HCT116 (cell line): ENCODE measurements at regions not wholly inside any gene's neighbourhood (a gene's known extent, or its start where the extent isn't known, plus 50 kb on each side); places are given as distances from the start of the nearest gene placed in this dataset.

Source experiments
- ATAC-seq: fragments of 200-7000 bp; cut with Tn5 transposase; 2 replicates; pipeline ENCODE4 v1.9.1; 2020; ENCODE audit warnings: mild to moderate bottlenecking, moderate library complexity
- BruUV-seq: library from RNA; stranded (reverse); fragments of 400-500 nt; replicated peaks from 2 replicates; lab custom pipeline; 2021; lab: Mats Ljungman, UMichigan
- CTCF ChIA-PET: fragments of 300-600 bp; sonication (Branson Sonifier 250); formaldehyde crosslinking; loops from one replicate; lab custom pipeline; 2021; ENCODE audit warnings: antibody characterized with exemption; lab: Charles Lee
- POLR2A ChIA-PET: fragments of 300-600, 350-600 bp; sonication (Branson Sonifier 250); formaldehyde crosslinking; loops from one replicate; lab custom pipeline; 2021; ENCODE audit warnings: antibody characterized with exemption; lab: Charles Lee
- RAD21 ChIA-PET, 2 experiments: fragments of 300-600 bp; sonication (Branson Sonifier 250); formaldehyde crosslinking; loops; one replicate each; lab custom pipeline; 2023; ENCODE audit warnings: low total read pairs in 2 of 2; ENCODE audit not compliant: uncharacterized antibody in 2 of 2, unreplicated experiment in 2 of 2, low non-redundant PET in 1 of 2; lab: Charles Lee
- DNase-seq: peaks from one replicate; pipeline ENCODE4 v3.0.0-alpha.2; 2010; ENCODE audit warnings: low read depth, low spot score
- H2AFZ ChIP-seq: fragments of 200-600 bp; shearing (Covaris generic), sonication (generic); 2 replicates; pipeline ENCODE4 v1.6.1; 2017; ENCODE audit warnings: low read depth, mixed run types, mixed read lengths, antibody characterized with exemption, low read length; ENCODE audit not compliant: poor library complexity, severe bottlenecking
- H3K27ac ChIP-seq: 2 replicates; pipeline ENCODE4 v1.5.1; 2012; ENCODE audit warnings: low read depth, low read length
- H3K27me3 ChIP-seq: fragments of 200-600 bp; sonication (generic); 2 replicates; pipeline ENCODE4 v1.6.1; 2016; ENCODE audit warnings: mixed run types, low read length, mixed read lengths; ENCODE audit not compliant: insufficient read depth
- H3K36me3 ChIP-seq, 2 experiments: fragments of 200-500 bp in 1 of 2; fragments of 200-600 bp in 1 of 2; sonication (Bioruptor generic) in 1 of 2; sonication (generic) in 1 of 2; 2 replicates each; pipeline versions ENCODE4 v1.5.1 to v1.6.1; 2014 to 2016; ENCODE audit warnings: low read length in 2 of 2, inconsistent platforms in 1 of 2, mixed read lengths in 1 of 2, mixed run types in 1 of 2; ENCODE audit not compliant: insufficient read depth in 2 of 2, control insufficient read depth in 1 of 2
- H3K4me1 ChIP-seq, 2 experiments: fragments of 200-600 bp in 1 of 2; sonication (generic) in 1 of 2; 2 replicates each; pipeline versions ENCODE4 v1.5.1 to v1.6.1; 2012 to 2017; ENCODE audit warnings: low read length in 2 of 2, inconsistent platforms in 1 of 2, mild to moderate bottlenecking in 1 of 2, mixed read lengths in 1 of 2, mixed run types in 1 of 2, moderate library complexity in 1 of 2; ENCODE audit not compliant: insufficient read depth in 2 of 2, control insufficient read depth in 1 of 2
- H3K4me2 ChIP-seq: fragments of 200-600 bp; sonication (generic); 2 replicates; pipeline ENCODE4 v1.6.1; 2017; ENCODE audit warnings: mixed run types, low read length, mixed read lengths
- H3K4me3 ChIP-seq, 2 experiments: fragments of 200-600 bp in 1 of 2; sonication (generic) in 1 of 2; replicated peaks in 1 of 2; 2 replicates each; pipeline ENCODE4 v1.5.1; 2011 to 2016; ENCODE audit warnings: low read length in 2 of 2, control low read depth in 1 of 2, low read depth in 1 of 2, mild to moderate bottlenecking in 1 of 2, mixed read lengths in 1 of 2, mixed run types in 1 of 2
- H3K79me2 ChIP-seq: fragments of 200-600 bp; sonication (generic); 2 replicates; pipeline ENCODE4 v1.6.1; 2017; ENCODE audit warnings: mild to moderate bottlenecking, mixed run types, low read length, moderate library complexity, mixed read lengths; ENCODE audit not compliant: insufficient read depth
- H3K9ac ChIP-seq: fragments of 200-600 bp; sonication (generic); 2 replicates; pipeline ENCODE4 v1.6.1; 2016; ENCODE audit warnings: low read length, mixed read lengths
- H3K9me2 ChIP-seq: fragments of 200-600 bp; sonication (generic), shearing (Covaris generic); 2 replicates; pipeline ENCODE4 v1.6.1; 2017; ENCODE audit warnings: mixed run types, mild to moderate bottlenecking, moderate library complexity; ENCODE audit not compliant: insufficient read depth
- H3K9me3 ChIP-seq, 2 experiments: fragments of 200-500 bp in 1 of 2; fragments of 200-600 bp in 1 of 2; sonication (Bioruptor generic) in 1 of 2; sonication (generic) in 1 of 2; 2 replicates each; pipeline ENCODE4 v1.6.1; 2014 to 2017; ENCODE audit warnings: low read length in 2 of 2, mixed read lengths in 2 of 2, inconsistent platforms in 1 of 2, low read depth in 1 of 2, mild to moderate bottlenecking in 1 of 2, mixed run types in 1 of 2, moderate library complexity in 1 of 2; ENCODE audit not compliant: control insufficient read depth in 1 of 2, insufficient read depth in 1 of 2
- H4K20me1 ChIP-seq: fragments of 200-600 bp; sonication (generic), shearing (Covaris generic); 2 replicates; pipeline ENCODE4 v1.6.1; 2017; ENCODE audit warnings: mixed run types, mild to moderate bottlenecking, moderate library complexity; ENCODE audit not compliant: insufficient read depth
- CEBPB ChIP-seq: IDR thresholded peaks from 2 replicates; pipeline ENCODE4 v1.6.1; 2012; ENCODE audit warnings: low read depth
- EGR1 ChIP-seq: IDR thresholded peaks from 2 replicates; pipeline ENCODE4 v1.6.1; 2012; ENCODE audit warnings: low read depth
- FOSL1 ChIP-seq: IDR thresholded peaks from 2 replicates; pipeline ENCODE4 v1.6.1; 2012; ENCODE audit warnings: low read depth
- JUND ChIP-seq: IDR thresholded peaks from 2 replicates; pipeline ENCODE4 v1.6.1; 2012
- RAD21 ChIP-seq: IDR thresholded peaks from 2 replicates; pipeline ENCODE4 v1.6.1; 2012; ENCODE audit warnings: low read depth, mild to moderate bottlenecking
- REST ChIP-seq: IDR thresholded peaks from 2 replicates; pipeline ENCODE4 v1.6.1; 2012; ENCODE audit warnings: low read depth
- SP1 ChIP-seq: IDR thresholded peaks from 2 replicates; pipeline ENCODE4 v1.6.1; 2012; ENCODE audit warnings: low read depth
- TCF7L2 ChIP-seq: IDR thresholded peaks from 2 replicates; pipeline ENCODE4 v1.7.0; 2011; ENCODE audit warnings: borderline replicate concordance, inconsistent platforms; ENCODE audit not compliant: insufficient read depth, insufficient read length; ENCODE audit errors: extremely low read depth
- YY1 ChIP-seq: IDR thresholded peaks from 2 replicates; pipeline ENCODE4 v1.6.1; 2011; ENCODE audit warnings: low read length, low read depth, moderate library complexity, mild to moderate bottlenecking; ENCODE audit not compliant: insufficient replicate concordance; ENCODE audit errors: extremely low read depth
- ZFX ChIP-seq: fragments of 450-650 bp; IDR thresholded peaks from 2 replicates; pipeline ENCODE4 v1.6.1; 2017
- ZNF274 ChIP-seq: fragments of 200-500 bp; sonication (Bioruptor generic); IDR thresholded peaks from 2 replicates; pipeline ENCODE4 v1.6.1; 2014; ENCODE audit warnings: mild to moderate bottlenecking, low read depth, low read length, inconsistent platforms
- intact Hi-C: fragments of 100-400 bp; cut with micrococcal nuclease; formaldehyde crosslinking; loops from 2 replicates; pipeline ENCODE4 v1.10.0; 2022
- TF ChIP-seq, protein P1 (sequence below): IDR thresholded peaks from 2 replicates; pipeline ENCODE4 v1.6.1; 2012

DNA sequence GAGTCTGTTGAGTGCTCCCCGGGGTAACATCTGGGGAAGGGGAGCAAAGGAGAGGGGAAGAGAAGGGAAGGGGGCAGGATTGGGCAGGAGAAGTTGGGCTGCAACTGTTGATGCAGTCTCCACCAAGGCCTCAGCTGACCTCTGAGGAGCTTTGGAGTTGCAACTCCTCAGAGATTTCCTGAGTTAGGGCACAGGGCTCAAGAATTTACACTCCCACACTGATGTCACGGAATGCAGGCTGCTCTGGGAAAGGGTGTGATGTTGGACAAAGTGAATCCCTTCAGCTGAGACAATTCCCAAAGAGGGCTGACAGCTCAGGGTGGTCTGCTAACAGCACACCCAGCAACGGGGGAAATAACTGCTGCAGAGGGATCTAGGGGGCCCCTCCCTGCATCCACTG is 295.6 kb downstream of the PCNX1 start:
- Histone ChIP-seq H3K36me3 (no peaks in the 10 kb centered on the region), H2AFZ (no peak overlapping the region), H3K27ac (no peak overlapping the region), H3K27me3 (no peaks in the 10 kb centered on the region), H3K4me1 (no peaks in the 10 kb centered on the region), H3K79me2 (no peaks in the 10 kb centered on the region), H3K4me3 (no peak overlapping the region), H4K20me1 (no peaks in the 10 kb centered on the region), H3K9me3 (no peaks in the 10 kb centered on the region), H3K4me2 (no peak overlapping the region)
- CTCF ChIA-PET, result no interaction called here
- DNase-seq, result no peak
- TF ChIP-seq, protein P1, sequence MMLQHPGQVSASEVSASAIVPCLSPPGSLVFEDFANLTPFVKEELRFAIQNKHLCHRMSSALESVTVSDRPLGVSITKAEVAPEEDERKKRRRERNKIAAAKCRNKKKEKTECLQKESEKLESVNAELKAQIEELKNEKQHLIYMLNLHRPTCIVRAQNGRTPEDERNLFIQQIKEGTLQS, result no peak
- TF ChIP-seq EGR1 (no peak), REST (no peak), ZNF274 (no peak), YY1 (no peak), JUND (no peak)
- TF ChIP-seq, all 23 proteins: peak for 0
- ChIA-PET POLR2A (no interaction called here), RAD21 (no interaction called here)
- no peak for ATAC-seq
- BruUV-seq, result no TSS peak
- intact Hi-C loops, result no loop called here
- H3K9me2 ChIP-seq, result no peaks in the 10 kb centered on the region
- H3K9ac ChIP-seq, result no peak overlapping the region

- ChIA-PET RAD21 (no interaction called here), CTCF (no interaction called here), POLR2A (no interaction called here)
- no peak for DNase-seq
- Histone ChIP-seq H4K20me1 (no peaks in the 10 kb centered on the region), H3K27ac (no peak overlapping the region), H3K9me3 (no peaks in the 10 kb centered on the region), H3K79me2 (no peaks in the 10 kb centered on the region), H3K36me3 (no peaks in the 10 kb centered on the region), H3K4me3 (no peak overlapping the region), H3K27me3 (no peaks in the 10 kb centered on the region), H3K9me2 (no peaks in the 10 kb centered on the region), H2AFZ (no peak overlapping the region), H3K4me1 (no peaks in the 10 kb centered on the region), H3K9ac (no peak overlapping the region), H3K4me2 (no peak overlapping the region)
- no TSS peak for BruUV-seq
- ATAC-seq, result no peak
- intact Hi-C loops, result no loop called here
- TF ChIP-seq RAD21 (no peak), ZFX (no peak), TCF7L2 (no peak), SP1 (no peak), CEBPB (no peak), FOSL1 (no peak), EGR1 (no peak)
Observed at GRCh38 chr14:71203306-71203705, 296.0 kb downstream of the PCNX1 start.
